Activated CD4-positive, alpha-beta T cell treated with anti-CD3 and anti-CD28 coated beads for 4 hours (primary cell): ENCODE measurements at regions not wholly inside any gene's neighbourhood (a gene's known extent, or its start where the extent isn't known, plus 50 kb on each side); places are given as distances from the start of the nearest gene placed in this dataset.

Experiments
- DNase-seq, 2 donors: peaks; one replicate each; pipeline ENCODE4 v3.0.0-alpha.2; 2020

GRCh38 chr15:91523596-91523995 lies 329.9 kb upstream of the SLCO3A1 start:
- DNase-seq: no peak

GRCh38 chr15:91524534-91524933 lies 329.0 kb upstream of the SLCO3A1 start:
- no peak for DNase-seq

- DNase-seq: no peak
Observed at GRCh38 chr15:91525751-91526150, 327.8 kb upstream of the SLCO3A1 start.

- DNase-seq: no peak
Observed at GRCh38 chr15:91526424-91526823, 327.1 kb upstream of the SLCO3A1 start.

GRCh38 chr15:91528801-91529200 lies 324.7 kb upstream of the SLCO3A1 start:
- DNase-seq: no peak

GRCh38 chr15:91529534-91529933 lies 324.0 kb upstream of the SLCO3A1 start:
- DNase-seq: no peak

GRCh38 chr15:91530279-91530678 lies 323.2 kb upstream of the SLCO3A1 start:
- DNase-seq: no peak

GRCh38 chr15:91530956-91531582 lies 322.4 kb upstream of the SLCO3A1 start:
- no peak for DNase-seq

GRCh38 chr15:91534235-91534634 lies 319.3 kb upstream of the SLCO3A1 start:
- DNase-seq: no peak

- DNase-seq: no peak
Observed at GRCh38 chr15:91534976-91535375, 318.5 kb upstream of the SLCO3A1 start.

GRCh38 chr15:91535856-91536500 lies 317.5 kb upstream of the SLCO3A1 start:
- no peak for DNase-seq

- no peak for DNase-seq
Observed at GRCh38 chr15:91537856-91538255, 315.7 kb upstream of the SLCO3A1 start.

- DNase-seq: no peak
Observed at GRCh38 chr15:91538782-91539181, 314.7 kb upstream of the SLCO3A1 start.

- no peak for DNase-seq
Observed at GRCh38 chr15:91541286-91541685, 312.2 kb upstream of the SLCO3A1 start.

GRCh38 chr15:91542226-91542625 lies 311.3 kb upstream of the SLCO3A1 start:
- no peak for DNase-seq

- DNase-seq: no peak
Observed at GRCh38 chr15:91547356-91547755, 306.2 kb upstream of the SLCO3A1 start.

GRCh38 chr15:91548549-91548948 lies 305.0 kb upstream of the SLCO3A1 start:
- no peak for DNase-seq

GRCh38 chr15:91549581-91549980 lies 303.9 kb upstream of the SLCO3A1 start:
- DNase-seq: no peak

- DNase-seq: no peak
Observed at GRCh38 chr15:91552555-91552954, 301.0 kb upstream of the SLCO3A1 start.

- no peak for DNase-seq
Observed at GRCh38 chr15:91553196-91553854, 300.2 kb upstream of the SLCO3A1 start.

- DNase-seq: no peak
Observed at GRCh38 chr15:91555312-91555711, 298.2 kb upstream of the SLCO3A1 start.

- no peak for DNase-seq
Observed at GRCh38 chr15:91556926-91557325, 296.6 kb upstream of the SLCO3A1 start.

- no peak for DNase-seq
Observed at GRCh38 chr15:91559066-91559465, 294.4 kb upstream of the SLCO3A1 start.

GRCh38 chr15:91561371-91562100 lies 292.0 kb upstream of the SLCO3A1 start:
- DNase-seq: no peak
